Stimulated activated CD4-positive, alpha-beta T cell treated with anti-CD3 and anti-CD28 coated beads, Interleukin-12 subunit alpha, Interleukin-12 subunit beta, amount 100 ng/mL, for 24 hours (primary cell): ENCODE measurements at regions not wholly inside any gene's neighbourhood (a gene's known extent, or its start where the extent isn't known, plus 50 kb on each side); places are given as distances from the start of the nearest gene placed in this dataset.

Experiments
- DNase-seq, 2 experiments: peaks; one replicate each; pipeline ENCODE4 v3.0.0-alpha.2; 2020; ENCODE audit warnings: low read depth in 2 of 2

DNA sequence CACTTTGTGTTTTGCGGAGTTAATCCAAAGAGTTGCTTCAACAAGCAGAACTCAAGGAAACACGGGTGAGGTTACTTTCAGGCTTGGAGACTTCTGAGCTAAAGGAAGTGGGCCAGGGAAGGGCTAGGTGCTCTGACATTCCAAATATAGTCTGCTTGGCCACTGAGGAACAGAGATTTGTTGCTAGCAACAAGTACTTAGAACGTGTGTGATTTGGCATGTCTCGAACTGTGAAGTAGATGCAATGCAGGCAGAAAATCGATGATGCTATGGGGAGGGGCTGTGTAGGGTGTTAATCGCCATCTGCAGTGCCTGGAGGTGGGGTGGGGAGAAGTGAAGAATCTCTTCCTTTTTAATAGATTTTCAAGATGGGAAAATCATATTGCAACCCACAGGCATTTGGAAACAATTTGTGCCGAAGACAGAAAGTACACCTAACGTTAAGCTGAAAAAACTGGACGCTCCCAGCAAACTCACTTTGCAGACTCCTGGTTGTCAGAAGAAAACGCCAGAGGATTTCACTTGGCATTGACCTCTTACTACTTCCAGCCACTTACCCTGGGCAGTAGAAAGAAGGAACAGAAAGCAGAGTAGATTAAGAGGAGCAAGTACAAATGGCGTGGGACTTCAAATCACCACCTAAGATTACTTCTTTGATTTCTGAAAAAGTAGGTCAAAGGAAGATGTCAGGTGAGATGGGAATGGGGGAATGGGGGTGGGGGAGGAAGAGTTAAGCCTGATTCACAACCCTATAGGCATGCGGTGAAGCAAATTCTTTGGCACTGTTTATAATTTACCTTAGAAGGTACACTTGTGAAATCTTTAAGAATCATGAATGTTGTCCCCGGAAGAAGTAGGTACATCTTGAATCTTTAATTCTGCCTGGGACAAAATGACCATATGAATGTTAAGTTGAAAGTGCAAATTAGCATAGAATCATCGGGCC, 314.1 kb downstream of the CD83 start:
- no peak for DNase-seq

DNA sequence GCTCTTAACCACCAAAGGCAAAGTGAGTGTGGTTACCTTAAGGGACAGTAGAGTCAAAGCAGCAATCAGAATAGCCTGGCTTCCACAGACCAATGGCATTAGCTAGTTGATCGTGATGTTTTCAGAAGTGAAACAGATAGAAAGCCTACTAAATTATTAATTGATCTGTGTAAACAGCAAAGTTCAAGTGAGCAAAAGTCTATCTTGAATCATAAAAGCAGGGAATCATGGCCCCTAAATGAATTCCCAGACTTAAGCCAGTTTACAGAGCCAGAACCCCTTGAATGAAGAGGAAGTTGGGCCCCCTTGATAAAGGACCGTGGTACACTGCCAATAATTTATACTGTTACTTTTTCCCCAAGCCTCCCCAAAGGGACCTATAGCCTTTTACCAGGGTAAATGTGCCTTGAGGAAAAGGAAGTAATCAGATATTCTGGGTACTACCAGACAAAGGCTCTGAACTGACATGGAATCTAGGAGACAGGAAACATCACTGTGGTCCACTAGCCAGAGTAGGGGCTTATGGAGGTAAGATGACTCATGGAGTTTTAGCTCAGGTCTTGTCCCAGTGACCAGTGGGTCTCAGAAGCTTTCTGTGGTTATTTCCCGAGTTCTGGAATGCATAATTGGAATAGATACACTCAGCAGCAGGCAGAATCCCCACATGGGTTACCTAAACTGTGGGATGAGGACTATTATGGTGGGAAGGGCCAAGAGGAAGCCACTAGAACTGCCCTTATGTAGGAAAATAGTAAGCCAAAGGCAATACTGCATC, 317.5 kb downstream of the CD83 start:
- DNase-seq: no peak

DNA sequence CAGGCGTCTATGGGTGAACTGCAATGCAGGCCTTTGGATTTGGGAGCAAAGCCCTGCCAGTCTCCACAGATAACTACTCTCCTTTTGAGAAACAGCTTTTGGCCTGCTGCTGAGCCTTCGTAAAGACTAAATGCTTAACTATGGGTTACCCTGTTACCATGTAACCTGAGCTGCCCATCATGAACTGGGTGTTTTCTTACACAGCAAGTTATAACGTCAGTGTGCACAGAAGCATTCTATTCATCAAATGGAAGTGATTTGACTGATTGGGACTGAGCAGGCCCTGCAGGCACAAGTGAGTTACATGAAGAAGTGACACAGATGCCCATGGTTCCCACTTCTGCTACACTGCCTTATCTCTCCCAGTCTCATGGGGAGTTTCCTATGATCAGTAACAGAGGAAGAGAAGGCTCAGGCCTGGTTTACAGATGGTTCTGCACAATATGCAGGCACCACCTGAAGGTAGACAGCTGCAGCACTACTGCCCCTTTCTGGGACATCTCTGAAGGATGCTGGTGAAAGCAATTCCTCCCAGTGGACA, 319.1 kb downstream of the CD83 start:
- no peak for DNase-seq

- no peak for DNase-seq
These were observed 321.8 kb downstream of the CD83 start for GRCh38 chr6:14439419-14439818.

- DNase-seq: no peak
These were observed 322.8 kb downstream of the CD83 start for GRCh38 chr6:14440215-14440910.

DNA sequence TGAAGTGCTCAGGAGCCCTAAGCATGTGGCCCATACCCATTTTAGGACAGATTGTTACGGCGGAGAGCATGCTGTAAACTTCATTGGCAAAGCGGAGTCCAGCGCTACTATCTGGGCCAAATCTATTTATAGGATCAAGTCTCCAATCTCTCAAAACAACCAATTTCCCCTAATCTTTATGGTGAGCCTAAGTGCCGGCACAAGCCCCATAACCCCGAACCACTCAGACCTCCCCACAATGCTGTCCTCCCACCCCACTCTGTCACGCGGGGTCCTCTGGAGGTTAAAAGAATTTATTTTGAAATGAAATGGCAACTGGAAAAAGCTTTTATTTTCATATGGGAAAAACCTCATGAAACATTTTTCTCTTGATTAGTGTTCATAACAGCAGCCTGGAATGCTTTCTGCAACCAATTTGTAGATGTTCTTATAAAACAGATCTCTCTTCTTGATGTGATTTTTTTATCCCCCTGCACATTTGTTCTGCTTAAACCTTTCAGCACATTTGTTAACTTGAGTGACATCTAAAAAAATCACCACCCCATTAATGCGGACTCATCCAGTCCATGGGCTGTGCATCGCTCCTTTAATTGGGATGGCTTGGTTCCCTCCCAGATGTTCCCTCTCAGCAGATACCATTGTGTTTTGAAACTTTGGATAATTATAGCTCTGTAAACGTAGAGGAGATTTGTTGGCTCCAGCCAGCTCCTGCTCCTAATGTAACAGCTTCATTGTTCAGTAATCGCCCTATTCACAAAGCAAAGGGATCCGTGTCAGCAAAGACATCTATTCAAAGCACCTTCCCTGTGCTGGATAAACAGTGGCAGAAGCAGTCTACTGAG, 323.6 kb downstream of the CD83 start:
- no peak for DNase-seq

- no peak for DNase-seq
These were observed 324.7 kb downstream of the CD83 start for GRCh38 chr6:14442242-14442641.

- DNase-seq: no peak
These were observed 326.2 kb downstream of the CD83 start for GRCh38 chr6:14443629-14444268.

- no peak for DNase-seq
These were observed 326.9 kb downstream of the CD83 start for GRCh38 chr6:14444295-14444972.

DNA sequence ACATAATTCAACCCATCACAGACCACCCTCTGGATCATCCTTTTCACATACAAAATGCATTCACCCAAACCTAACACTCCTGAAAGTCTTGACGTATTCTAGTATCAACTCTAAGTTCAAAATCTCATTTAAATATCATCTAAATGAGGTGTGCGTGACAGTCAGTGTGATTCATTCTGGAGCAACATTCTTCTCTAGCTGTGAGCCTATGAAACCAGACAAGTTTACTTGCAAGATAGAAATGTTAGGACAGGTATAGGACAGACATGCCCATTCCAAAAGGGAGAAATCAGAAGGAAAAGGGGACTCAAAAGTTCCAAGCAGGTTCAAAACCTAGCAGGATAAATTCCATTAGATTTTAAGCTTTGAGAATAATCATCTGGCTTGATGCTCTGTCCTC, 329.7 kb downstream of the CD83 start:
- no peak for DNase-seq

DNA sequence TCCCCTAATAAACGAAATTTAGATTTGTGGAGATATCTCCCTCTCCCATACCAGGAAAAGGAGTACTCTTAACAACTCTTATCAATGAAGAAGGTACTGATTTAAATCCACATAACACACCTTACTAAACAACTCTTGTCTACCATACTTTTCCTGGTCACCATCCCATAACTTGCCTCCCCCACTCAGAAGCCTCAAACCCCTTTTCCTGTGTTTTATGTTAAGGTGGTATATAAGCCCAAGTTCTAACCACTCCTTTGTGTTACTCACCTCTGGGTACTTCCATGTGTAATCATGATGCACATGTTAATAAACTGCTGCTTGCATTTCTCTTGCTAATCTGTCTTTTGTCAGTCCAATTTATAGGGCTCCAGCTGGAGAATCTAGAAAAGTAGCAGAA, 330.7 kb downstream of the CD83 start:
- DNase-seq: no peak

DNA sequence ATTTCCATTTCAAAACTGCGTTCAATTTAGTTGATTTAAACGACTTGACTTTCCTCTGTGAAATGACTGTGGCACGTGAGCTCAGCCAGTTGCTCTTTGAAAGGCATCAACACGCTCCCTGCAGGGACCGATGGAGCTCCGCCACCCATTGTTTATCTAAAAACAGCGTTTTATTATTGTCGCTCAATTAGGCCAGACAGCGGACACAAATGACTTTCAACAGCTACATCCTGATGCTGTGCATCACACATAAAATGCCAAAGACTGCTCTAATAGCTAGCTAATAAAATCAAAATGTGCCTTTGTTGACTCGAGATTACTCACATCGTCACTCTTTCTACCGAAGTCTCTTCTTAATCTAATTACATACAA, 332.5 kb downstream of the CD83 start:
- DNase-seq: no peak

DNA sequence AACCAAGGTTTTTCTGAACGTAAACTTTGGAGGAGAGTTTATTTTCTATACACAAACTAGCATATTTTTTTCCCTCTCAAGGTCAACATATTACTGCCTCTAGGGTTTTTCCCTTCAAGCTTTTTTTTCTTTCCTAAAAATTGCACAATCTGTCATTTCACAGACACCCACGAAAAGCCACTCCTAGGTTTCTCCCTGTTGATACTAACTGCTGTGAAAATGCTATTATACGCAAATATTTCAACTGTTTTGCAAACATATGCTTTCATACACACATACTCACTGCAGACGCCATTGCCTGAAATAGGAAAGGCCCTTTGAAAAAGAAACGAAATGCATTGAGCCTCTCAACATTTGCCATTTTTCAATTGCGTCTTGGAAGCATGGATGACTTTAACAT, 333.0 kb downstream of the CD83 start:
- no peak for DNase-seq

DNA sequence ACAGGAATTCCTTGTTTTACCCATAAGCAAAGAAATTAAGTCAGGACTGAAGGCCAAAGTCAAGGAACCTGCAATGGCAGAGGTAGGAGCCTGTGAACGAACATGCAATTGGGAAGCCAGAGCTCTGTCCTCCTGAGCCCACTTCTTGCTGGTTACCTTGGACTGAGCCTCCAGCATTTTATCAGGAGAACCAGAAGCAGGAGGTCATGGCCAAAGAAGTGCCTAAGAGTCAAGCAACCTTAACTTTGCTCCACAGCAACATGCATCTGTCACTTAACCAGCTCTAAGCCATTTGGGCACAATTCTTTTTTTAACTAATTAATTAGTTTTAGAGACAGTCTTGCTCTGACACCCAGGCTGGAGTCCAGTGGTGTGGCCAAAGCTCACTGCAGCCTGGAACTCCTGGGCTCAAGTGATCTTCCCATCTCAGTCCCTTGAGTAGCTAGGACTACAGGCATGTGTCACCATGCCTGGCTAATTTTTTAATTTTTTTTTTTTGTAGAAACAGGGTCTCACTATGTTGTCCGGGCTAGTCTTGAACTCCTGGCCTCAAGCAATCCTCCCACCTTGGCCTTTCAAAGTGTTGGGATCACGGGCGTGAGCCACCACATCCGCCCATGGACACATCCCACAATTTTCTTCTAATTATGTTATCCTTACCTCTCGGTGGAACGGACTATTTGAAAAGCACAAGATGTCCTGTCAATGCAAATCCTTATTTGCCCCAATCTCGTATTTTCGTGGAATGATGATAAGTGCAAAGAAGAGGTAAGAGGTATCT, 334.2 kb downstream of the CD83 start:
- no peak for DNase-seq

GRCh38 chr6:14452567-14453527, 335.3 kb downstream of the CD83 start:
- peak; percentile 15 to 37 for DNase-seq

- DNase-seq: no peak
These were observed 336.3 kb downstream of the CD83 start for GRCh38 chr6:14453712-14454472.

- peak in 1 of 2 experiments; percentile 32 for DNase-seq
These were observed 336.9 kb downstream of the CD83 start for GRCh38 chr6:14454473-14454775.

- no peak for DNase-seq
These were observed 337.9 kb downstream of the CD83 start for GRCh38 chr6:14455427-14455826.
